ENCODE measurements at regions not wholly inside any gene's neighbourhood (a gene's known extent, or its start where the extent isn't known, plus 50 kb on each side); places are given as distances from the start of the nearest gene placed in this dataset.

- Histone ChIP-seq H3K4me2 (no peak overlapping the region), H3K79me2 (ENCODE audit: insufficient read depth, low read depth) (no peaks in the 10 kb centered on the region), H3K27ac (no peak overlapping the region), H3K36me3 (ENCODE audit: insufficient read depth) (no peaks in the 10 kb centered on the region), H3K9ac (no peak overlapping the region), H3K27me3 (ENCODE audit: insufficient read depth, low read depth) (no peaks in the 10 kb centered on the region), H3K4me1 (ENCODE audit: low read depth, poor library complexity, severe bottlenecking) (no peaks in the 10 kb centered on the region), H4K20me1 (ENCODE audit: insufficient read depth) (no peaks in the 10 kb centered on the region), H2AFZ (ENCODE audit: low read depth) (no peak overlapping the region), H3K4me3 (IDR thresholded peaks at IDR 0.05; ENCODE audit: insufficient read depth, low read depth, low read length) (no peak overlapping the region)
- TF ChIP-seq CTCF (conservative IDR thresholded peaks at IDR 0.05; ENCODE audit: low read depth, low read length): no peak
These were observed 280.4 kb downstream of the MTERF1 start for GRCh38 chr7:91600112-91600511.

- H3K4me2 ChIP-seq: no peak overlapping the region
These were observed 276.8 kb downstream of the MTERF1 start for GRCh38 chr7:91603707-91604106.

GRCh38 chr7:91608606-91609005 lies 271.9 kb downstream of the MTERF1 start:
- Histone ChIP-seq H2AFZ (ENCODE audit: low read depth) (no peak overlapping the region), H3K79me2 (ENCODE audit: insufficient read depth, low read depth) (no peaks in the 10 kb centered on the region), H3K36me3 (ENCODE audit: insufficient read depth) (no peaks in the 10 kb centered on the region), H3K9ac (no peak overlapping the region), H3K4me1 (ENCODE audit: low read depth, poor library complexity, severe bottlenecking) (no peaks in the 10 kb centered on the region), H4K20me1 (ENCODE audit: insufficient read depth) (no peaks in the 10 kb centered on the region), H3K4me2 (no peak overlapping the region), H3K4me3 (IDR thresholded peaks at IDR 0.05; ENCODE audit: insufficient read depth, low read depth, low read length) (no peak overlapping the region), H3K27me3 (ENCODE audit: insufficient read depth, low read depth) (no peaks in the 10 kb centered on the region), H3K27ac (no peak overlapping the region)
- no peak for TF ChIP-seq CTCF (conservative IDR thresholded peaks at IDR 0.05; ENCODE audit: low read depth, low read length)

More at GRCh38 chr7:91603707-91604106, 276.8 kb downstream of the MTERF1 start:
- no peaks in the 10 kb centered on the region for H3K27me3 ChIP-seq (ENCODE audit: insufficient read depth, low read depth)
- H3K4me3 ChIP-seq (IDR thresholded peaks at IDR 0.05; ENCODE audit: insufficient read depth, low read depth, low read length): no peak overlapping the region
- H3K79me2 ChIP-seq (ENCODE audit: insufficient read depth, low read depth): no peaks in the 10 kb centered on the region
- no peak overlapping the region for H3K27ac ChIP-seq
- no peaks in the 10 kb centered on the region for H4K20me1 ChIP-seq (ENCODE audit: insufficient read depth)
- TF ChIP-seq CTCF (conservative IDR thresholded peaks at IDR 0.05; ENCODE audit: low read depth, low read length): no peak
- H3K9ac ChIP-seq: no peak overlapping the region
- H2AFZ ChIP-seq (ENCODE audit: low read depth): no peak overlapping the region
- H3K36me3 ChIP-seq (ENCODE audit: insufficient read depth): no peaks in the 10 kb centered on the region
- no peaks in the 10 kb centered on the region for H3K4me1 ChIP-seq (ENCODE audit: low read depth, poor library complexity, severe bottlenecking)

GRCh38 chr7:91609525-91609924 lies 271.0 kb downstream of the MTERF1 start:
- Histone ChIP-seq H3K27me3 (ENCODE audit: insufficient read depth, low read depth) (no peaks in the 10 kb centered on the region), H3K4me1 (ENCODE audit: low read depth, poor library complexity, severe bottlenecking) (no peaks in the 10 kb centered on the region), H3K9ac (no peak overlapping the region), H3K27ac (no peak overlapping the region), H3K79me2 (ENCODE audit: insufficient read depth, low read depth) (no peaks in the 10 kb centered on the region), H3K4me2 (no peak overlapping the region), H2AFZ (ENCODE audit: low read depth) (no peak overlapping the region), H3K4me3 (IDR thresholded peaks at IDR 0.05; ENCODE audit: insufficient read depth, low read depth, low read length) (no peak overlapping the region), H3K36me3 (ENCODE audit: insufficient read depth) (no peaks in the 10 kb centered on the region), H4K20me1 (ENCODE audit: insufficient read depth) (no peaks in the 10 kb centered on the region)
- TF ChIP-seq CTCF (conservative IDR thresholded peaks at IDR 0.05; ENCODE audit: low read depth, low read length): no peak

All from KMS-11 (cell line).